ENCODE measurements at regions not wholly inside any gene's neighbourhood (a gene's known extent, or its start where the extent isn't known, plus 50 kb on each side); places are given as distances from the start of the nearest gene placed in this dataset.

GRCh38 chr5:145553177-145553576, 282.0 kb downstream of the PRELID2 start:
- TF ChIP-seq TAF1 (IDR thresholded peaks at IDR 0.05; ENCODE audit: borderline replicate concordance, insufficient read depth, low read length) = no peak
- TF ChIP-seq POLR2AphosphoS5 (IDR thresholded peaks at IDR 0.05; ENCODE audit: low read depth, low read length) = no peak
- TF ChIP-seq SIN3A (IDR thresholded peaks at IDR 0.05; ENCODE audit: borderline replicate concordance, insufficient read depth, low read length) = no peak
- no peak for TF ChIP-seq FOXP2 (optimal IDR thresholded peaks at IDR 0.05; ENCODE audit: borderline replicate concordance, extremely low read depth, extremely low read length, insufficient read depth)
- TF ChIP-seq, protein P1, sequence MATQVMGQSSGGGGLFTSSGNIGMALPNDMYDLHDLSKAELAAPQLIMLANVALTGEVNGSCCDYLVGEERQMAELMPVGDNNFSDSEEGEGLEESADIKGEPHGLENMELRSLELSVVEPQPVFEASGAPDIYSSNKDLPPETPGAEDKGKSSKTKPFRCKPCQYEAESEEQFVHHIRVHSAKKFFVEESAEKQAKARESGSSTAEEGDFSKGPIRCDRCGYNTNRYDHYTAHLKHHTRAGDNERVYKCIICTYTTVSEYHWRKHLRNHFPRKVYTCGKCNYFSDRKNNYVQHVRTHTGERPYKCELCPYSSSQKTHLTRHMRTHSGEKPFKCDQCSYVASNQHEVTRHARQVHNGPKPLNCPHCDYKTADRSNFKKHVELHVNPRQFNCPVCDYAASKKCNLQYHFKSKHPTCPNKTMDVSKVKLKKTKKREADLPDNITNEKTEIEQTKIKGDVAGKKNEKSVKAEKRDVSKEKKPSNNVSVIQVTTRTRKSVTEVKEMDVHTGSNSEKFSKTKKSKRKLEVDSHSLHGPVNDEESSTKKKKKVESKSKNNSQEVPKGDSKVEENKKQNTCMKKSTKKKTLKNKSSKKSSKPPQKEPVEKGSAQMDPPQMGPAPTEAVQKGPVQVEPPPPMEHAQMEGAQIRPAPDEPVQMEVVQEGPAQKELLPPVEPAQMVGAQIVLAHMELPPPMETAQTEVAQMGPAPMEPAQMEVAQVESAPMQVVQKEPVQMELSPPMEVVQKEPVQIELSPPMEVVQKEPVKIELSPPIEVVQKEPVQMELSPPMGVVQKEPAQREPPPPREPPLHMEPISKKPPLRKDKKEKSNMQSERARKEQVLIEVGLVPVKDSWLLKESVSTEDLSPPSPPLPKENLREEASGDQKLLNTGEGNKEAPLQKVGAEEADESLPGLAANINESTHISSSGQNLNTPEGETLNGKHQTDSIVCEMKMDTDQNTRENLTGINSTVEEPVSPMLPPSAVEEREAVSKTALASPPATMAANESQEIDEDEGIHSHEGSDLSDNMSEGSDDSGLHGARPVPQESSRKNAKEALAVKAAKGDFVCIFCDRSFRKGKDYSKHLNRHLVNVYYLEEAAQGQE (IDR thresholded peaks at IDR 0.05; ENCODE audit: insufficient read depth in 1 of 2, low read depth in 2 of 2, low read length in 2 of 2) = no peak

DNA sequence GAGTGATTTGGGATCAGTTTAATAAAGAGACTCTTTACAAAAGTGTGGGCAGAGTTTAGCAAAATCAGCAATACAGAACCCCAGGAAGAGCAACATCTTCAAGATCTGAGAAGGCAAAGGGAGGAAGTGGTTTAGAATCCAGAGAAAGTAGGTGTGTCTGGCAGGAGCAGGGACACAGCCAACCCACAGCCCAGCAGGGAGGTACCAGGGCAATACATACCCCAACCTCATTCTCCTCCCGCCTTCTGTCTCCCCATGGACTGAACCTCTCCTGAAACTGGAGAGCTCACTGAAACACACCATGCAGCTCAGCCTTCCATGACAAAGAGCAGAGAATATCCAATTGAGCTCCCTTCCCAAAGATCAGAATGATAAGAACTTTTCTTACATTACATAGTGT, 283.4 kb downstream of the PRELID2 start:
- TF ChIP-seq POLR2AphosphoS5 (IDR thresholded peaks at IDR 0.05; ENCODE audit: low read depth, low read length) = no peak
- no peak for TF ChIP-seq FOXP2 (optimal IDR thresholded peaks at IDR 0.05; ENCODE audit: borderline replicate concordance, extremely low read depth, extremely low read length, insufficient read depth)
- TF ChIP-seq, protein P1 (IDR thresholded peaks at IDR 0.05; ENCODE audit: insufficient read depth in 1 of 2, low read depth in 2 of 2, low read length in 2 of 2) = no peak
- no peak for TF ChIP-seq TAF1 (IDR thresholded peaks at IDR 0.05; ENCODE audit: borderline replicate concordance, insufficient read depth, low read length)
- no peak for TF ChIP-seq SIN3A (IDR thresholded peaks at IDR 0.05; ENCODE audit: borderline replicate concordance, insufficient read depth, low read length)

GRCh38 chr5:145548097-145548496, 287.0 kb downstream of the PRELID2 start:
- TF ChIP-seq, protein P1 (IDR thresholded peaks at IDR 0.05; ENCODE audit: insufficient read depth in 1 of 2, low read depth in 2 of 2, low read length in 2 of 2) = no peak
- TF ChIP-seq TAF1 (IDR thresholded peaks at IDR 0.05; ENCODE audit: borderline replicate concordance, insufficient read depth, low read length) (no peak), FOXP2 (optimal IDR thresholded peaks at IDR 0.05; ENCODE audit: borderline replicate concordance, extremely low read depth, extremely low read length, insufficient read depth) (no peak), SIN3A (IDR thresholded peaks at IDR 0.05; ENCODE audit: borderline replicate concordance, insufficient read depth, low read length) (no peak), POLR2AphosphoS5 (IDR thresholded peaks at IDR 0.05; ENCODE audit: low read depth, low read length) (no peak)

- TF ChIP-seq SIN3A (IDR thresholded peaks at IDR 0.05; ENCODE audit: borderline replicate concordance, insufficient read depth, low read length) (no peak), FOXP2 (optimal IDR thresholded peaks at IDR 0.05; ENCODE audit: borderline replicate concordance, extremely low read depth, extremely low read length, insufficient read depth) (no peak), POLR2AphosphoS5 (IDR thresholded peaks at IDR 0.05; ENCODE audit: low read depth, low read length) (no peak), TAF1 (IDR thresholded peaks at IDR 0.05; ENCODE audit: borderline replicate concordance, insufficient read depth, low read length) (no peak)
- TF ChIP-seq, protein P1 (IDR thresholded peaks at IDR 0.05; ENCODE audit: insufficient read depth in 1 of 2, low read depth in 2 of 2, low read length in 2 of 2) = no peak
Observed at GRCh38 chr5:145544401-145544800, 290.7 kb downstream of the PRELID2 start.

- TF ChIP-seq TAF1 (IDR thresholded peaks at IDR 0.05; ENCODE audit: borderline replicate concordance, insufficient read depth, low read length) = no peak
- no peak for TF ChIP-seq FOXP2 (optimal IDR thresholded peaks at IDR 0.05; ENCODE audit: borderline replicate concordance, extremely low read depth, extremely low read length, insufficient read depth)
- TF ChIP-seq SIN3A (IDR thresholded peaks at IDR 0.05; ENCODE audit: borderline replicate concordance, insufficient read depth, low read length) = no peak
- no peak for TF ChIP-seq POLR2AphosphoS5 (IDR thresholded peaks at IDR 0.05; ENCODE audit: low read depth, low read length)
- TF ChIP-seq, protein P1 (IDR thresholded peaks at IDR 0.05; ENCODE audit: insufficient read depth in 1 of 2, low read depth in 2 of 2, low read length in 2 of 2) = no peak
Observed at GRCh38 chr5:145543968-145544367, 291.2 kb downstream of the PRELID2 start.
